Astrocyte (in vitro differentiated cells and primary cell): ENCODE measurements at regions not wholly inside any gene's neighbourhood (a gene's known extent, or its start where the extent isn't known, plus 50 kb on each side); places are given as distances from the start of the nearest gene placed in this dataset.

ENCODE experiments used
- DNase-seq: peaks from one replicate; pipeline ENCODE4 v3.0.0-alpha.2; 2010; ENCODE audit warnings: low read depth
- FAIRE-seq: peaks from 2 replicates; lab custom pipeline; 2011; peaks lifted over from hg19 to GRCh38; lab: Jason Lieb, UNC
- H2AFZ ChIP-seq: 2 replicates; pipeline ENCODE4 v1.6.0; 2012; ENCODE audit warnings: low read depth, low read length, inconsistent platforms
- H3K27ac ChIP-seq: 2 replicates; pipeline ENCODE4 v1.5.1; 2011; ENCODE audit warnings: low read depth, low read length, inconsistent platforms
- H3K27me3 ChIP-seq: 2 replicates; pipeline ENCODE4 v1.6.0; 2011; ENCODE audit warnings: low read length, inconsistent platforms; ENCODE audit not compliant: insufficient read depth
- H3K36me3 ChIP-seq: 2 replicates; pipeline ENCODE4 v1.5.1; 2011; ENCODE audit warnings: low read length, inconsistent platforms; ENCODE audit not compliant: insufficient read depth
- H3K4me1 ChIP-seq: 2 replicates; pipeline ENCODE4 v1.5.1; 2011; ENCODE audit warnings: low read length, inconsistent platforms; ENCODE audit not compliant: insufficient read depth
- H3K4me2 ChIP-seq: 2 replicates; pipeline ENCODE4 v1.6.0; 2012; ENCODE audit warnings: low read length, inconsistent platforms
- H3K4me3 ChIP-seq: 2 replicates; pipeline ENCODE4 v1.5.1; 2011; ENCODE audit warnings: low read depth, mild to moderate bottlenecking, low read length, inconsistent platforms; ENCODE audit not compliant: insufficient read depth
- H3K79me2 ChIP-seq: 2 replicates; pipeline ENCODE4 v1.6.0; 2012; ENCODE audit warnings: mild to moderate bottlenecking, low read length, inconsistent platforms; ENCODE audit not compliant: insufficient read depth
- H3K9ac ChIP-seq: 2 replicates; pipeline ENCODE4 v1.6.0; 2012; ENCODE audit warnings: mild to moderate bottlenecking, low read length, inconsistent platforms
- H3K9me3 ChIP-seq: 2 replicates; pipeline ENCODE4 v1.5.1; 2012; ENCODE audit warnings: low read depth, mild to moderate bottlenecking, low read length, inconsistent platforms; ENCODE audit not compliant: insufficient read depth
- H4K20me1 ChIP-seq: 2 replicates; pipeline ENCODE4 v1.6.0; 2012; ENCODE audit warnings: low read length, inconsistent platforms; ENCODE audit not compliant: insufficient read depth
- H3K27ac Mint-ChIP-seq: one replicate; pipeline ENCODE4 v1.8.0; 2021; ENCODE audit warnings: mild to moderate bottlenecking, mixed read lengths; ENCODE audit not compliant: unreplicated experiment
- H3K27me3 Mint-ChIP-seq: one replicate; pipeline ENCODE4 v1.8.0; 2021; ENCODE audit warnings: low read depth, mixed read lengths; ENCODE audit not compliant: unreplicated experiment
- H3K36me3 Mint-ChIP-seq: one replicate; pipeline ENCODE4 v1.8.0; 2021; ENCODE audit warnings: low read depth, mixed read lengths; ENCODE audit not compliant: unreplicated experiment
- H3K4me1 Mint-ChIP-seq: one replicate; pipeline ENCODE4 v1.8.0; 2021; ENCODE audit warnings: low read depth, mixed read lengths; ENCODE audit not compliant: unreplicated experiment
- H3K4me3 Mint-ChIP-seq: one replicate; pipeline ENCODE4 v1.8.0; 2021; ENCODE audit warnings: mild to moderate bottlenecking, moderate library complexity, mixed read lengths; ENCODE audit not compliant: unreplicated experiment
- H3K9me3 Mint-ChIP-seq: one replicate; pipeline ENCODE4 v1.8.0; 2021; ENCODE audit warnings: mild to moderate bottlenecking, mixed read lengths; ENCODE audit not compliant: unreplicated experiment
- CTCF ChIP-seq: IDR thresholded peaks from 2 replicates; pipeline ENCODE4 v1.5.1; 2011; ENCODE audit warnings: low read depth, mild to moderate bottlenecking, inconsistent platforms, low read length, moderate library complexity; ENCODE audit not compliant: insufficient read depth
- EZH2 ChIP-seq: IDR thresholded peaks from 2 replicates; pipeline ENCODE4 v1.6.1; 2012; ENCODE audit warnings: mild to moderate bottlenecking, low read length, inconsistent platforms; ENCODE audit not compliant: insufficient read depth

- Mint-ChIP-seq H3K36me3 (no peaks in the 10 kb centered on the region), H3K4me1 (no peaks in the 10 kb centered on the region), H3K4me3 (no peak overlapping the region), H3K27ac (no peak overlapping the region), H3K27me3 (peaks cover 2% of the 10 kb centered on the region), H3K9me3 (peaks cover under 1% of the 10 kb centered on the region)
- no peaks in the 10 kb centered on the region for H3K36me3 ChIP-seq
- no peak for TF ChIP-seq EZH2
- TF ChIP-seq CTCF, result no peak
- H3K4me1 ChIP-seq, result no peaks in the 10 kb centered on the region
- H3K4me2 ChIP-seq, result no peak overlapping the region
- H3K9ac ChIP-seq, result no peak overlapping the region
- peaks cover 9% of the 10 kb centered on the region for H3K9me3 ChIP-seq
- H3K4me3 ChIP-seq, result no peak overlapping the region
- no peaks in the 10 kb centered on the region for H4K20me1 ChIP-seq
- H2AFZ ChIP-seq, result no peak overlapping the region
- FAIRE-seq (no peak), DNase-seq (no peak)
- H3K27me3 ChIP-seq, result no peaks in the 10 kb centered on the region
- H3K27ac ChIP-seq, result no peak overlapping the region
- no peaks in the 10 kb centered on the region for H3K79me2 ChIP-seq
Observed at GRCh38 chr16:8084302-8084701, 506.0 kb downstream of the TMEM114 start.

- H3K36me3 Mint-ChIP-seq, result no peaks in the 10 kb centered on the region
- Histone ChIP-seq H3K9ac (no peak overlapping the region), H3K27me3 (no peaks in the 10 kb centered on the region), H3K27ac (no peak overlapping the region), H2AFZ (no peak overlapping the region), H4K20me1 (no peaks in the 10 kb centered on the region), H3K9me3 (peaks cover 9% of the 10 kb centered on the region), H3K4me3 (no peak overlapping the region), H3K4me2 (no peak overlapping the region), H3K4me1 (no peaks in the 10 kb centered on the region), H3K36me3 (no peaks in the 10 kb centered on the region), H3K79me2 (no peaks in the 10 kb centered on the region)
- TF ChIP-seq CTCF (no peak), EZH2 (no peak)
- peaks cover 2% of the 10 kb centered on the region for H3K27me3 Mint-ChIP-seq
- H3K4me3 Mint-ChIP-seq, result no peak overlapping the region
- FAIRE-seq, result no peak
- no peak overlapping the region for H3K27ac Mint-ChIP-seq
- H3K9me3 Mint-ChIP-seq, result no peaks in the 10 kb centered on the region
- no peak for DNase-seq
- no peaks in the 10 kb centered on the region for H3K4me1 Mint-ChIP-seq
Observed at GRCh38 chr16:8083560-8083959, 506.8 kb downstream of the TMEM114 start.

- Histone ChIP-seq H3K27me3 (no peaks in the 10 kb centered on the region), H3K9me3 (peaks cover 9% of the 10 kb centered on the region), H3K27ac (no peak overlapping the region), H3K4me2 (no peak overlapping the region), H3K36me3 (no peaks in the 10 kb centered on the region), H4K20me1 (no peaks in the 10 kb centered on the region), H3K4me3 (no peak overlapping the region), H3K4me1 (no peaks in the 10 kb centered on the region), H2AFZ (no peak overlapping the region), H3K79me2 (no peaks in the 10 kb centered on the region), H3K9ac (no peak overlapping the region)
- FAIRE-seq, result no peak
- H3K4me1 Mint-ChIP-seq, result no peaks in the 10 kb centered on the region
- TF ChIP-seq EZH2, result no peak
- no peak for TF ChIP-seq CTCF
- H3K36me3 Mint-ChIP-seq, result no peaks in the 10 kb centered on the region
- H3K27ac Mint-ChIP-seq, result no peak overlapping the region
- no peak overlapping the region for H3K4me3 Mint-ChIP-seq
- no peaks in the 10 kb centered on the region for H3K9me3 Mint-ChIP-seq
- no peaks in the 10 kb centered on the region for H3K27me3 Mint-ChIP-seq
- DNase-seq, result no peak
Observed at GRCh38 chr16:8080817-8081216, 509.5 kb downstream of the TMEM114 start.
